GM23248 (cell line): ENCODE measurements at regions not wholly inside any gene's neighbourhood (a gene's known extent, or its start where the extent isn't known, plus 50 kb on each side); places are given as distances from the start of the nearest gene placed in this dataset.
"Not testable (repeated sequence)": the region's sequence is repeated elsewhere in the genome, so short reads cannot be mapped to it uniquely, and the experiment has no call there.

Source experiments
- EZH2 ChIP-seq: fragments of 200-600 bp; sonication (generic); IDR thresholded peaks from 2 replicates; pipeline ENCODE4 v1.6.1; 2018; ENCODE audit warnings: antibody characterized with exemption, mild to moderate bottlenecking; ENCODE audit not compliant: insufficient read depth, poor library complexity, severe bottlenecking
- EZH2phosphoT487 ChIP-seq: fragments of 200-600 bp; sonication (generic); IDR thresholded peaks from 2 replicates; pipeline ENCODE4 v1.6.1; 2018; ENCODE audit warnings: antibody characterized with exemption, moderate library complexity, mild to moderate bottlenecking, low read depth; ENCODE audit not compliant: insufficient read depth

DNA sequence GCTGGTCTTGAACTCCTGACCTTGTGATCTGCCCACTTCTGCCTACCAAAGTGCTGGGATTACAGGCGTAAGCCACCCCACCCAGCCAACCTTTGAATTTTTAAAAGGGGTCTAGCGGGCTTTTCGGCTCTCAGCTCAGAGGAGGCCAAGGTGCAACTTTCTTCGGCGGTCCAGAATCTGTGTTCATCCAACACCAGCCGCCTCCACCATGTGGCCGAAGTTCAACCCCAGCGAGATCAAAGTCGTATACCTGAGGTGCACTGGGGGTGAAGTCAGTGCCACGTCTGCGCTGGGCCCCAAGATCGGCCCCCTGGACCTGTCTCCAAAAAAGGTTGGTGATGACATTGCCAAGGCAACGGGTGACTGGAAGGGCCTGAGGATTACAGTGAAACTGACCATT is 78.8 kb upstream of the PIM1 start:
- not testable (repeated sequence) for TF ChIP-seq EZH2phosphoT487, EZH2
